SW 1271 (cell line): ENCODE measurements at regions not wholly inside any gene's neighbourhood (a gene's known extent, or its start where the extent isn't known, plus 50 kb on each side); places are given as distances from the start of the nearest gene placed in this dataset.

Experiments used
- DNase-seq, 2 experiments: peaks; one replicate each; lab custom pipeline; 2025; lab: John Stamatoyannopoulos, UW

- DNase-seq: no peak
These were observed 225.9 kb downstream of the PTPRC start for GRCh38 chr1:198864695-198865094.

- no peak for DNase-seq
These were observed 226.5 kb downstream of the PTPRC start for GRCh38 chr1:198865319-198865718.

GRCh38 chr1:198867182-198867581, 228.3 kb downstream of the PTPRC start:
- no peak for DNase-seq

GRCh38 chr1:198873696-198874230, 234.9 kb downstream of the PTPRC start:
- no peak for DNase-seq

- DNase-seq: no peak
These were observed 237.6 kb downstream of the PTPRC start for GRCh38 chr1:198876371-198876871.

GRCh38 chr1:198878566-198878965, 239.7 kb downstream of the PTPRC start:
- no peak for DNase-seq

GRCh38 chr1:198879711-198880306, 241.0 kb downstream of the PTPRC start:
- DNase-seq: no peak

- no peak for DNase-seq
These were observed 241.6 kb downstream of the PTPRC start for GRCh38 chr1:198880397-198880796.

GRCh38 chr1:198880818-198881597, 242.2 kb downstream of the PTPRC start:
- peak; percentile 44 to 79 for DNase-seq

- no peak for DNase-seq
These were observed 244.3 kb downstream of the PTPRC start for GRCh38 chr1:198883184-198883583.

- no peak for DNase-seq
These were observed 249.0 kb downstream of the PTPRC start for GRCh38 chr1:198887866-198888265.

- DNase-seq: no peak
These were observed 249.6 kb downstream of the PTPRC start for GRCh38 chr1:198888379-198888943.

GRCh38 chr1:198889101-198889500, 250.3 kb downstream of the PTPRC start:
- DNase-seq: no peak

- no peak for DNase-seq
These were observed 250.9 kb downstream of the PTPRC start for GRCh38 chr1:198889749-198890148.

GRCh38 chr1:198890214-198890930, 251.5 kb downstream of the PTPRC start:
- no peak for DNase-seq

GRCh38 chr1:198892065-198892464, 253.2 kb downstream of the PTPRC start:
- peak in 1 of 2 experiments; percentile 39 for DNase-seq

GRCh38 chr1:198893141-198893540, 254.3 kb downstream of the PTPRC start:
- DNase-seq: no peak

- DNase-seq: no peak
These were observed 255.1 kb downstream of the PTPRC start for GRCh38 chr1:198893763-198894444.

GRCh38 chr1:198901266-198901665, 262.4 kb downstream of the PTPRC start:
- no peak for DNase-seq

- no peak for DNase-seq
These were observed 263.8 kb downstream of the PTPRC start for GRCh38 chr1:198902655-198903054.

- no peak for DNase-seq
These were observed 264.4 kb downstream of the PTPRC start for GRCh38 chr1:198903203-198903602.

GRCh38 chr1:198903621-198904020, 264.8 kb downstream of the PTPRC start:
- no peak for DNase-seq
